H1 (cell line): ENCODE measurements at regions not wholly inside any gene's neighbourhood (a gene's known extent, or its start where the extent isn't known, plus 50 kb on each side); places are given as distances from the start of the nearest gene placed in this dataset.

ENCODE experiments used
- CTCF ChIA-PET: fragments of 300-600 bp; sonication (Branson Sonifier 250); formaldehyde crosslinking; loops from one replicate; lab custom pipeline; 2021; ENCODE audit not compliant: partially characterized antibody; lab: Charles Lee
- POLR2A ChIA-PET: fragments of 300-600 bp; sonication (Branson Sonifier 250); formaldehyde crosslinking; loops from one replicate; lab custom pipeline; 2021; ENCODE audit warnings: inconsistent platforms; ENCODE audit not compliant: partially characterized antibody; lab: Charles Lee
- DNase-seq, 2 experiments: peaks; one replicate each; pipeline versions ENCODE4 v3.0.0 to v3.0.0-alpha.2; 2010 to 2022; ENCODE audit warnings: low spot score in 2 of 2, low read depth in 1 of 2, mixed read lengths in 1 of 2
- FAIRE-seq: peaks from 2 replicates; lab custom pipeline; 2011; peaks lifted over from hg19 to GRCh38; lab: Jason Lieb, UNC
- H2AFZ ChIP-seq: 2 replicates; pipeline ENCODE4 v1.8.1; 2012; ENCODE audit warnings: low read length, inconsistent platforms
- H2AK5ac ChIP-seq: 2 replicates; pipeline ENCODE4 v1.6.1; 2013; ENCODE audit warnings: low read depth, low read length
- H2BK120ac ChIP-seq: replicated peaks from 2 replicates; pipeline ENCODE3; 2013; ENCODE audit warnings: low read depth, low read length, inconsistent platforms
- H2BK12ac ChIP-seq: 2 replicates; pipeline ENCODE4 v1.6.1; 2013; ENCODE audit warnings: low read depth, low read length
- H2BK15ac ChIP-seq: 2 replicates; pipeline ENCODE4 v1.6.1; 2013; ENCODE audit warnings: low read length
- H2BK20ac ChIP-seq: 2 replicates; pipeline ENCODE4 v1.6.1; 2013; ENCODE audit warnings: low read length
- H2BK5ac ChIP-seq: 2 replicates; pipeline ENCODE4 v1.6.1; 2013; ENCODE audit warnings: low read depth, low read length
- H3K14ac ChIP-seq: 2 replicates; pipeline ENCODE4 v1.6.1; 2013; ENCODE audit warnings: inconsistent platforms; ENCODE audit not compliant: insufficient read length
- H3K18ac ChIP-seq: 2 replicates; pipeline ENCODE4 v1.6.1; 2013; ENCODE audit warnings: low read length; ENCODE audit errors: extremely low read depth
- H3K23ac ChIP-seq: 2 replicates; pipeline ENCODE4 v1.6.1; 2013; ENCODE audit warnings: inconsistent platforms; ENCODE audit not compliant: insufficient read length
- H3K23me2 ChIP-seq: 2 replicates; pipeline ENCODE4 v1.6.1; 2013; ENCODE audit warnings: low read depth, low read length
- H3K27ac ChIP-seq: 2 replicates; pipeline ENCODE4 v1.6.1; 2011; ENCODE audit warnings: low read depth, low read length, inconsistent platforms
- H3K27me3 ChIP-seq, 4 experiments: replicated peaks in 1 of 4; 1 replicate in 1 of 4; 2 replicates in 3 of 4; pipeline versions ENCODE4 v1.6.1 to v1.8.1; 2011 to 2013; ENCODE audit warnings: low read length in 3 of 4, mild to moderate bottlenecking in 3 of 4, inconsistent platforms in 2 of 4, mixed read lengths in 2 of 4, moderate library complexity in 1 of 4; ENCODE audit not compliant: control insufficient read depth in 3 of 4, insufficient read depth in 3 of 4; ENCODE audit errors: extremely low read depth in 1 of 4
- H3K36me3 ChIP-seq, 4 experiments: 2 replicates each; pipeline versions ENCODE4 v1.6.1 to v1.8.1; 2011 to 2013; ENCODE audit warnings: mild to moderate bottlenecking in 4 of 4, low read length in 3 of 4, moderate library complexity in 2 of 4, control low read depth in 1 of 4, inconsistent platforms in 1 of 4; ENCODE audit not compliant: insufficient read depth in 4 of 4, control insufficient read depth in 2 of 4
- H3K4ac ChIP-seq: replicated peaks from 2 replicates; pipeline ENCODE3; 2013; ENCODE audit warnings: low read length, low read depth, mixed read lengths, inconsistent platforms; ENCODE audit not compliant: insufficient read length
- H3K4me1 ChIP-seq, 4 experiments: replicated peaks in 1 of 4; 1 replicate in 1 of 4; 2 replicates in 3 of 4; pipeline versions ENCODE4 v1.6.1 to v1.8.1; 2011 to 2013; ENCODE audit warnings: low read length in 3 of 4, inconsistent platforms in 2 of 4, mixed read lengths in 1 of 4; ENCODE audit not compliant: insufficient read depth in 4 of 4, control insufficient read depth in 3 of 4
- H3K4me2 ChIP-seq, 2 experiments: 2 replicates each; pipeline versions ENCODE4 v1.6.1 to v1.8.1; 2011 to 2013; ENCODE audit warnings: low read depth in 2 of 2, low read length in 2 of 2, control low read depth in 1 of 2, inconsistent platforms in 1 of 2, mild to moderate bottlenecking in 1 of 2; ENCODE audit not compliant: insufficient read depth in 1 of 2
- H3K4me3 ChIP-seq, 4 experiments: fragments of 200-600, 300-600 bp in 1 of 4; sonication (generic), shearing (Covaris generic), sonication (Bioruptor Twin) in 1 of 4; 2 replicates each; pipeline versions ENCODE4 v1.5.1 to v1.8.1; 2011 to 2016; ENCODE audit warnings: low read length in 4 of 4, low read depth in 3 of 4, control low read depth in 2 of 4, inconsistent platforms in 2 of 4, mild to moderate bottlenecking in 2 of 4, mixed read lengths in 1 of 4, moderate library complexity in 1 of 4; ENCODE audit not compliant: insufficient read depth in 2 of 4; ENCODE audit errors: extremely low read depth in 1 of 4
- H3K56ac ChIP-seq: replicated peaks from 2 replicates; pipeline ENCODE3; 2013; ENCODE audit warnings: low read depth, mild to moderate bottlenecking, mixed read lengths, low read length, inconsistent platforms; ENCODE audit not compliant: insufficient read length
- H3K79me1 ChIP-seq: 2 replicates; pipeline ENCODE4 v1.6.1; 2013; ENCODE audit warnings: low read depth, low read length, control low read depth
- H3K79me2 ChIP-seq, 2 experiments: 2 replicates each; pipeline versions ENCODE4 v1.6.1 to v1.8.1; 2012 to 2013; ENCODE audit warnings: low read length in 2 of 2, mild to moderate bottlenecking in 2 of 2, inconsistent platforms in 1 of 2; ENCODE audit not compliant: insufficient read depth in 2 of 2, control insufficient read depth in 1 of 2
- H3K9ac ChIP-seq, 4 experiments: replicated peaks in 1 of 4; 1 replicate in 1 of 4; 2 replicates in 3 of 4; pipeline versions ENCODE4 v1.6.1 to v1.8.1; 2011 to 2013; ENCODE audit warnings: low read depth in 3 of 4, low read length in 3 of 4, control low read depth in 2 of 4, mild to moderate bottlenecking in 2 of 4, moderate library complexity in 2 of 4, inconsistent platforms in 1 of 4; ENCODE audit errors: extremely low read depth in 1 of 4
- H3K9me3 ChIP-seq, 2 experiments: 2 replicates each; pipeline versions ENCODE4 v1.6.1 to v1.8.1; 2012 to 2013; ENCODE audit warnings: mild to moderate bottlenecking in 2 of 2, moderate library complexity in 2 of 2, control low read depth in 1 of 2, inconsistent platforms in 1 of 2, low read depth in 1 of 2, low read length in 1 of 2, mixed read lengths in 1 of 2; ENCODE audit not compliant: insufficient read depth in 2 of 2
- H4K20me1 ChIP-seq, 2 experiments: replicated peaks in 1 of 2; 2 replicates each; pipeline versions ENCODE3 to v1.8.1; 2011 to 2013; ENCODE audit warnings: inconsistent platforms in 2 of 2, low read length in 2 of 2, mild to moderate bottlenecking in 1 of 2; ENCODE audit not compliant: insufficient read depth in 2 of 2, control insufficient read depth in 1 of 2
- H4K5ac ChIP-seq: 2 replicates; pipeline ENCODE4 v1.6.1; 2013; ENCODE audit warnings: low read length, low read depth, mixed read lengths, inconsistent platforms; ENCODE audit not compliant: insufficient read length
- H4K8ac ChIP-seq: 2 replicates; pipeline ENCODE4 v1.8.0; 2013; ENCODE audit warnings: mild to moderate bottlenecking, moderate library complexity, low read length, inconsistent platforms; ENCODE audit not compliant: insufficient read depth; ENCODE audit errors: extremely low read depth
- H4K91ac ChIP-seq: replicated peaks from 2 replicates; pipeline ENCODE3; 2013; ENCODE audit warnings: low read length, mixed read lengths, inconsistent platforms; ENCODE audit not compliant: insufficient read length
- ASH2L ChIP-seq: fragments of 200-600, 300-600 bp; sonication (generic); IDR thresholded peaks from one replicate; pipeline ENCODE4 v1.7.1; 2017; ENCODE audit warnings: low read length
- BRCA1 ChIP-seq: IDR thresholded peaks from 2 replicates; pipeline ENCODE4 v1.6.1; 2012; ENCODE audit warnings: low read depth, low read length, improper control_type of control experiment
- CBX8 ChIP-seq: fragments of 300-800, 300-1000 bp; sonication (generic); IDR thresholded peaks from 2 replicates; pipeline ENCODE4 v1.7.1; 2016; ENCODE audit warnings: low read depth, low read length, borderline replicate concordance
- EZH2 ChIP-seq: fragments of 200-600 bp; sonication (generic); IDR thresholded peaks from 2 replicates; pipeline ENCODE4 v1.7.1; 2012; ENCODE audit warnings: low read depth, mild to moderate bottlenecking, moderate library complexity, low read length, inconsistent platforms; ENCODE audit not compliant: severe bottlenecking
- GTF2F1 ChIP-seq: IDR thresholded peaks from 2 replicates; pipeline ENCODE4 v1.6.1; 2012; ENCODE audit warnings: low read depth, low read length, improper control_type of control experiment, borderline replicate concordance
- NRF1 ChIP-seq: IDR thresholded peaks from 2 replicates; pipeline ENCODE4 v1.6.1; 2011; ENCODE audit warnings: mild to moderate bottlenecking, low read depth, low read length, improper control_type of control experiment
- SIRT6 ChIP-seq: IDR thresholded peaks from one replicate; pipeline ENCODE4 v1.7.1; 2012; ENCODE audit warnings: low read length, inconsistent platforms
- TAF7 ChIP-seq: optimal IDR thresholded peaks from 2 replicates; pipeline ENCODE3; 2011; ENCODE audit warnings: low read depth, mild to moderate bottlenecking, inconsistent platforms, low read length, moderate library complexity, borderline replicate concordance
- WGBS, 2 experiments: shearing (Covaris generic) in 1 of 2; methylation state at CpG; one replicate each; pipeline versions ENCODE4 v1.1.6 to v1.1.7; 2013 to 2015; ENCODE audit warnings: low lambda C conversion rate in 2 of 2, mixed read lengths in 2 of 2, inconsistent platforms in 1 of 2, low coverage in 1 of 2, missing lambda C conversion rate in 1 of 2; ENCODE audit not compliant: insufficient replicate concordance in 2 of 2, insufficient coverage in 1 of 2, insufficient read length in 1 of 2; ENCODE audit errors: extremely low coverage in 1 of 2, missing lambda C conversion rate in 1 of 2; 5-methylcytosine and 5-hydroxymethylcytosine counted together
- TF ChIP-seq, protein P1 (sequence below): IDR thresholded peaks from 2 replicates; pipeline ENCODE4 v1.6.1; 2011; ENCODE audit warnings: low read depth, mild to moderate bottlenecking, low read length; ENCODE audit not compliant: insufficient read depth

- H3K4me2 ChIP-seq: peak overlapping the region in 1 of 2 experiments; percentile 21; a peak in 1 of 4 replicates
- H3K23ac ChIP-seq: no peak overlapping the region
- ChIA-PET POLR2A (interaction anchor here (2.0 kb wide), 1 partner anchor 16 kb away, joined by 4 read pairs; no protein-coding TSS in a partner anchor), CTCF (interaction anchor here (0.8 to 2.0 kb wide), 4 partner anchors 8 to 158 kb away, joined by 3 to 8 read pairs (median 3); no protein-coding TSS in a partner anchor)
- no peaks in the 10 kb centered on the region for H4K20me1 ChIP-seq
- peaks cover 2 to 27% (median 7%) of the 10 kb centered on the region in 4 experiments; a peak in 5 of 7 replicates for H3K4me1 ChIP-seq
- H2BK5ac ChIP-seq: no peak overlapping the region
- no peak overlapping the region for H2BK15ac ChIP-seq
- H3K79me2 ChIP-seq: no peaks in the 10 kb centered on the region
- H3K23me2 ChIP-seq: no peaks in the 10 kb centered on the region
- no peak overlapping the region for H3K56ac ChIP-seq
- peak overlapping the region; percentile 54 for H4K5ac ChIP-seq
- no peak overlapping the region for H3K9ac ChIP-seq
- H2BK12ac ChIP-seq: no peak overlapping the region
- no peaks in the 10 kb centered on the region for H3K27me3 ChIP-seq
- no peak overlapping the region for H2BK120ac ChIP-seq
- DNase-seq: no peak
- H3K18ac ChIP-seq: no peak overlapping the region
- FAIRE-seq: no peak
- no peaks in the 10 kb centered on the region for H3K9me3 ChIP-seq
- H3K4ac ChIP-seq: no peak overlapping the region
- H3K4me3 ChIP-seq: no peak overlapping the region; a peak in 1 of 8 replicates
- H4K8ac ChIP-seq: no peak overlapping the region
- H2BK20ac ChIP-seq: no peak overlapping the region
- H4K91ac ChIP-seq: no peak overlapping the region
- no peak overlapping the region for H2AK5ac ChIP-seq
- H3K36me3 ChIP-seq: no peaks in the 10 kb centered on the region; a peak in 1 of 8 replicates
- H3K79me1 ChIP-seq: no peaks in the 10 kb centered on the region
- no peak for TF ChIP-seq BRCA1
- TF ChIP-seq, protein P1, sequence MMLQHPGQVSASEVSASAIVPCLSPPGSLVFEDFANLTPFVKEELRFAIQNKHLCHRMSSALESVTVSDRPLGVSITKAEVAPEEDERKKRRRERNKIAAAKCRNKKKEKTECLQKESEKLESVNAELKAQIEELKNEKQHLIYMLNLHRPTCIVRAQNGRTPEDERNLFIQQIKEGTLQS: no peak
- no peak for TF ChIP-seq ASH2L
- no peak for TF ChIP-seq NRF1
- no peak for TF ChIP-seq GTF2F1
- no peak for TF ChIP-seq CBX8
- no peak for TF ChIP-seq SIRT6
- TF ChIP-seq EZH2: no peak
- no peak for TF ChIP-seq TAF7
- 89% methylated on average over 1 of the region's 1 CpG; no CpG with 5 or more reads in 1 of the 2 experiments for WGBS, 2 experiments
- no peak overlapping the region for H3K27ac ChIP-seq
- H2AFZ ChIP-seq: no peak overlapping the region
- no peak overlapping the region for H3K14ac ChIP-seq
Observed at GRCh38 chr3:176522436-176522835, 674.8 kb downstream of the TBL1XR1 start.
